Urothelium cell line (cell line): ENCODE measurements at regions not wholly inside any gene's neighbourhood (a gene's known extent, or its start where the extent isn't known, plus 50 kb on each side); places are given as distances from the start of the nearest gene placed in this dataset.

Experiments
- DNase-seq: peaks from one replicate; pipeline ENCODE4 v3.0.0; 2011; ENCODE audit warnings: low spot score, mixed read lengths
- FAIRE-seq: peaks from 2 replicates; lab custom pipeline; 2011; peaks lifted over from hg19 to GRCh38; lab: Jason Lieb, UNC

DNA sequence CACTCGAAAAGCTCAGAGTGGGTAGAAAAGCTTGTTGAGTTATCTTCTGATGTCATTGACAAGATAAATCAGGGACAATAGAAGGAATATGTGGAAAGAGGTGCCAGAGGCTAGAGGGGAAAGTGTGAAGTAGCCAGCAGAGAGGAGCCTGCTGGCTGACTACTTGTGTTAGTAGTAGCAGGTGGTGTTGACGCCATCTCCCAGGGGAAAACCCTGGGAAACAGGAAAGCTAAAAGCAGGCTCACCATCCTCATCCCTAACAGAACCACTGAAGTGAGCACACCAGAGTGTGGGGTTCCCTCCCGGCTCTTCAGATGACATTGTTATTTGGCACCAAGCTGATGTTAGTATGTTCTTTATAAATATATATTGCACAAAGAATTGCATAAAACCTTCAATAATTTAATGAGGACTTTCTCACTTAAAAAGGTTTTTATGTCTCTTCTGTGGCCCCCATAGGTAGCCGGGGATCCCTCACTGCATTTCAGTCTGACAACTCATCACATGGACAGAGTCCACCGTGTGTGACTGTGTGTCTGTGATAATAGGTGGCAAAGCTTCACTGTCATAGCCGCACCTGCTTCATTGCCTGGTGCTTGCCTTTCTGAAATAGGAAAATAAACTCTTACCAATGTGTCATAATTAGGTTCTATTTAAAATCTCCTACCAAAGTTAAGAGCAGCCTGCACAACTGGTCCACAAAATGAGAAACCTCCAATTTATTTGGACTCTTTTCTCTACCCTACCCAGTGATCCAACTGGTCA is 63.2 kb upstream of the TOP3B start:
- FAIRE-seq (no peak), DNase-seq (no peak)

DNA sequence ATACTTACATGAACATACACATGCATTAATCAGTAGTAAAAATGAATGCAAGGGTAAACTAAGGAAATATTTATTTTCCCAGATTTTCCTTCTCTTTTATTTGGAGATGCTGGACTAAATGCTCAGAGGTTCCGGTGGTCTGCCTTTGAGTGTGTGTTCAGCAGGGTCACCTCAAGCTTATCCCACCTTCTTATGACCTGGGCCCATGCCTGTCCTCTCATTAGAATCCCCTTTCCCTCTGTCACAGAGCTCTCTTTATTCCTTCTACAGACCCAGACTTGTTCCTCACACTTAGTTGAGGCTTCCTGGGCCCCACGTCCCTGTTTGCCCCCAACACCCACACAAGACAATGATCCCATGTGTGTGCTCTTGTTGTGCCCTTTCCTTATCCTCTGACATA is 61.6 kb upstream of the TOP3B start:
- DNase-seq: no peak
- peak; percentile 58 for FAIRE-seq

DNA sequence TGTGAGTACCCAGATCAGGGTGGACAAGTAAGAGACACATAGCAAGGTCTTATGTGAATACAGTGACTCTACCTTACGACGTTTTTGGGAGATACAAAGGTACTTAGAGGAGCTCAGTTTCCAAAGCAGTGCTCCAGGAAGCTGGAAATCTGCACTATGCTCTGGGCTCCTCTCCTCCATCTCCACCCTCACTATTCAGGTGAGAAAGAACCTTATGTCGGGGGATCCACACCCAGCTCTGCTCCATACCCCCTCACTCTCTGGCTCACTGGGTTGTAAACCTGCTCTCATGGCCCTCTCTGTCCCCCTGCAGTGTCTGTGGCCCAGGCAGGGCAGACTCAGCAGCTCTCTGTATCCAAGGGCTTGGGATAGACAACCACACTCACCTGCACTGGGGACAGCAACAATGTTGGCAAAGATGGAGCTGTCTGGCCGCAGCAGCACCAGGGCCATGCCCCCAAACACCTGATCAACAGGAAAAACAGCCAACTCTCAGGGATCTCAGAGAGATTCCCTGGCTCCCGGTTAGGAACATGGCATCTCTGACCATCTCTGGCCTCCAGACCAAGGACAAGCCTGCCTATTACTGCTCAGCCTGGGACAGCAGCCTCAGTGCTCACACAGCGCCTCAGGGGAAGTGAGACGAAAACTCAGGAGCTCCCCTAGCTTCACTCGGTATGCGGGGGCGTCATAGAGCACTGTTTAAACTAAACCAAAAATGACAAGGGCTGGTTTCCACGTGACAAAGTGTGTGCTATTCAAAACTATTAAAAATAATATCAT is 60.9 kb upstream of the TOP3B start:
- DNase-seq: no peak
- no peak for FAIRE-seq

DNA sequence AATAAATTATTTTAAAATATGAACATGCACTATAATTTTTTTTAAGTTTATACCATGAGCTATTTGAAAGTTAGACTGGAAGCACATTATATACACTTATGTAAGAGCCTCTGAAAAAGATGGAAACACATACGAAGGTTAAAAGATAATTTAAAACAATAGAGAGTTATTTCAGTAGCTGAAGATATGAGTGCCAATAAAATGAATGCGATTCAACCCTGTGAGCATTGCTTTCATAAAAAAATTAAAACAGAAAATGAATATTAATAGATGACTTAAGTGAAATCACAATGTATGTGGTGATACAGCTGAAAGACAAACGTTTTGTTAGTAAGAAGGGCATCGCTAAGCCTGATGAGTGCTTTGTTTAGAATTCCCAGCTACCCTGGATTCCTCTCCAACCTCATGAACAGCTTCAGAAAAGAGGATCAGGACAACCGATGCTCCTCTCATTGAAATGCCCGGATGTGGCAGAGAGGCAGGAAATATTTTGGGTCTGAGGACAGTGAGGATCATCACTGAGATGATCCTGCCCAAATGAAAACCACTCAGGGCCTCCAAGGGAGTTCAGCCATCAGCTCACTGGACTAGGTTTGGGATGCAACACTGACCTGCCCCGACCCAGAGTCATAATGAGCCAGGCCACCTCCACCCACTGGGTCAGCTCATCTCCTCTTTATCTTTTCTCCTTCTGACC is 60.2 kb upstream of the TOP3B start:
- no peak for FAIRE-seq

GRCh38 chr22:22042009-22042408 is 59.4 kb upstream of the TOP3B start:
- FAIRE-seq: no peak

More for the DNA sequence above, 60.2 kb upstream of the TOP3B start:
- no peak for DNase-seq

GRCh38 chr22:22040908-22041307 is 58.3 kb upstream of the TOP3B start:
- no peak for FAIRE-seq
- no peak for DNase-seq

More at GRCh38 chr22:22042009-22042408, 59.4 kb upstream of the TOP3B start:
- DNase-seq: no peak

DNA sequence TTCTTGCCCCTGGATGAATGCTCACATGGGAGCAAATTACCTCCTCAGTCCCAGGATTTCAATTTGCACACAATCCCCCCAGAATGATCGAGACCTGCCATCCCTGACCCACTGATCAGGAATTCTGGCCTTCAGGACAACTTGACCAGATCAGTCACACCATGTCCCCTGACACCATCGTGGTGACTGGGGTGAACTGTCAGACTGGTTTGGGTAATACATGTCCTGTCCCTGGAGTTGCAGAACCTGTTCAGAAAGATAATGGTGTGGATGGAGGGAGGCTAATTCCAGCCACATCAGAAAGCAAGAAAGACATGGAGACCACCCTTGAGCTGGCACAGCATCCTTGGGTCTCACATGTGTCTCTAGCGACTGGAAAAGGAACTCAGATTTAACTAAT is 57.9 kb upstream of the TOP3B start:
- FAIRE-seq: peak; percentile 17
- DNase-seq: no peak

- FAIRE-seq (peak; percentile 61), DNase-seq (no peak)
These were observed 56.9 kb upstream of the TOP3B start for GRCh38 chr22:22039286-22040074.

DNA sequence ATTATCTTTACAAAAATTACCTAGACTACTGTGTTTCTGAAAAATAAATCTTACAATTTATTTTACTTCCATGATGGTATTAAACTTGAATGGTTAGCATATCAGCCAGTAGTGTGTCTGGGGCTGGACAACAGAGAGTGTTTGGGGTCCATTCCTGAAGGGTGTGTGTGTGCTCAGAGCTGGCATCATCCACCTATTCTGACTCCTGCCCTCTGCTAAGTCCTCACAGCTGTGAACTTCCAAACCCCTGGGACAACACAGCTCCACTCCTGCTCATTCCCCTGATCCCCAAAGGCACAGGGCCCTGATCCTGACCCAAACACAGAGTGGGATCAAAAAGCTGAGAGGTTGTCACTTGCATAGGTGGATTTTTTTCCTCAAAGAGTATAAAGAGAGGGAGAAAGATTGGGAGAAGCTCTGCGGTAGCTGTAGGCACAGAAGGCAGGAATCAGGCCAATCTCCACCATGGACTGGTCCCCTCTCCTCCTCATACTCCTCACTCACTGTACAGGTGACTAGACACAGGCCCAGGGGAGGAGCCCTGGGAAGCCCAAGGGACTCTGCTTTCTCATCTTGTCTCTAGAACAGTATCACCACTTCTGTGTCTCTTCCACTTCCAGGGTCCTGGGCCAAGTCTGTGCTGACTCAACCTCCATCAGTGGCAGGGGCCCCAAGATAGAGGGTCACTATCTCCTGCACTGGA is 55.7 kb upstream of the TOP3B start:
- FAIRE-seq (peak; percentile 42), DNase-seq (no peak)

GRCh38 chr22:22037740-22038139 is 55.2 kb upstream of the TOP3B start:
- FAIRE-seq (no peak), DNase-seq (no peak)

DNA sequence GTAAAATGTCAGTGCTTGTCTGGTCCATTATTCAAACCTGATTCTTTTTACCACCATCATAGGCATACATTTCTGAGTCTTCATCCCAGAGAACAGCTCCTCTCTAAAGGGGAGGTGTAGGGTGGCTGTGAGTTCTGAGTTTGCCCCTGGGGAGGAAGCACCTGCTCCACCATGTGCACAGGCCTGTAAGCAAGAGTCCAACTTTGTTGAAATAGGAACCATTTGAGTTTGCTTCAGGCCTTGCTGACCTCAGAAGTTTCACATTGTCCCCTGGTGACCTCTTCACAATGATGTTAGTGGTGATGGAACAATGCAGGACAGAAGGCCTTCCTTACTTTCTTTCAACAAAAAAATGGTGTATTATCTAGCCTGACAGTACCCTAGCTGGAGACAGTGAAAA is 54.6 kb upstream of the TOP3B start:
- DNase-seq: no peak
- no peak for FAIRE-seq

DNA sequence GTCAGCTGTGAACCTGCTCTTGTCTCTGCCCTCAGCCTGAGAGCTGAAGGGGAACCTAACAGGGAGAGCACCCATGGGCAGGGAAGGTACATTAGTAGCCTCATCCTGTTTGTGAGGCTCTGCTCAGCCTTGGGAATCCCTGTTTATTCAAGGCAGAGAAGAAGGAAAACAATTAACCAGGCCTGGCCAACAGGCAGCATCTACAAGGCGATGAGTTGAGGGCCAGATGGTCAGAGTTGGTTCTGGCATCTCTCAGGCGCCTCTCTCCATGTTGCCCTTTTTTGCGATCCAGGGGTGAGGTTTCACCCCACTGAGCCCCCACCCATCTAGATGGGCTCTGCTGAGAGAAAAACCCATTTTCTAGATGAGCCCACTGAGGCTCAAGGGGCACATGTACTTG is 54.0 kb upstream of the TOP3B start:
- DNase-seq (no peak), FAIRE-seq (no peak)

GRCh38 chr22:22035771-22036314 is 53.3 kb upstream of the TOP3B start:
- FAIRE-seq (peak; percentile 23), DNase-seq (no peak)

- no peak for DNase-seq
- FAIRE-seq: no peak
These were observed 52.6 kb upstream of the TOP3B start for GRCh38 chr22:22035203-22035602.

- DNase-seq (no peak), FAIRE-seq (peak; percentile 67)
These were observed 52.0 kb upstream of the TOP3B start for GRCh38 chr22:22034469-22035132.

DNA sequence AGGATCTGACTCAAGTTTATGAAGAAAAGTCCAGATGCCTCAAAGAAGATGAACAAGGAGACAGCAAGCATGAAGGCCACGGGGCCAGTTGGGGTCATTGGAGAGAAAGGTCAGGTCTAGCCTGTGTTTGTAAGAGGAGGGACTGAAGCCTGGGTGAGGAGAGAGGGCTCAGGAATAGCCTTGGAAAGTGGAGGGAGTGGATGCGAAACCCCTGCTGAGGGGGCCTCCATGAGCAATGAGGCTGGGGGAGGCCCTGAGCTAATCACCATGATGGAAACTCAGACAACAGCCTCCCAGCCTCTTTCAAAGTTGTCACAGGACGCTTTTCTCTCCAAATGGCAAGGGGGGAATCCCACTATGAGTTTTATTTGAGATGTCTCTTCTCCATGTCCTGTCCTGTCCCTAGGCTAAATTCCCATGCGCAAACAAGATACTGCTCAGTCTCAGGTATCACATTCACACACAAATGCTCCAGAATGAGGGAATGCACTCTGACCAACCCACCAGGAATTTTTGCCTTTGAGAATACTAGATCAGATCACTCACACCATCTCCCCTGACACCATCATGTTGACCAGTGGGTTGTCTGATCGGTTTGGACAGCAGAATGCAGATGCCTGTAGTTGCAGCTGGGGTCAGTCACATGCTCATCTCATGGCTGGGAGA is 51.3 kb upstream of the TOP3B start:
- no peak for FAIRE-seq

GRCh38 chr22:22032906-22033802 is 50.6 kb upstream of the TOP3B start:
- FAIRE-seq (peak; percentile 53), DNase-seq (no peak)

More for the DNA sequence above, 51.3 kb upstream of the TOP3B start:
- no peak for DNase-seq
